AG20443 (cell line): ENCODE measurements at regions not wholly inside any gene's neighbourhood (a gene's known extent, or its start where the extent isn't known, plus 50 kb on each side); places are given as distances from the start of the nearest gene placed in this dataset.

Source experiments
- DNase-seq: peaks from one replicate; pipeline ENCODE4 v3.0.0; 2012; ENCODE audit warnings: low spot score, mixed read lengths

GRCh38 chr6:92377137-92377536 is 1042.2 kb downstream of the EPHA7 start:
- no peak for DNase-seq

GRCh38 chr6:92376691-92377090 is 1042.7 kb downstream of the EPHA7 start:
- no peak for DNase-seq

- DNase-seq, result no peak
These were observed 1047.8 kb downstream of the EPHA7 start for GRCh38 chr6:92371211-92372208.

DNA sequence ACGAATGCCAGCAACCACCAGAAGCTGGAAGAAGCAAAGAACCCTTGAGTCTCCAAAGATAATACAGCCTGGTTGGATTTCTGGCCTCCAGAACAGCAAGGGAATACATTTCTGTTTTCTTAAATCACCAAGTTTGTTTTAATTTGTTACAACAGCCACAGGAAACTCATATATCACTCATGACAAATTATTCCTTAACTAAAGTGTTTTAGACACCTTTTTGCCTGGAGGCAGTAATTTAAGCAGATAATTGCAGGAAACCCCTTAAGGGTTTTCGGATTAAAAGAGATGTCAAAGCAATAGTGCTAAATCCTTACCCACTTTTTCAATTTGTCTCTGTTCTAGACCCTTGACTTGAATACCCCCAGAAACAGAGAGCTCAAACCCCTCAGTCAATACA is 1050.0 kb downstream of the EPHA7 start:
- DNase-seq, result no peak

GRCh38 chr6:92364948-92365541 is 1054.3 kb downstream of the EPHA7 start:
- no peak for DNase-seq

DNA sequence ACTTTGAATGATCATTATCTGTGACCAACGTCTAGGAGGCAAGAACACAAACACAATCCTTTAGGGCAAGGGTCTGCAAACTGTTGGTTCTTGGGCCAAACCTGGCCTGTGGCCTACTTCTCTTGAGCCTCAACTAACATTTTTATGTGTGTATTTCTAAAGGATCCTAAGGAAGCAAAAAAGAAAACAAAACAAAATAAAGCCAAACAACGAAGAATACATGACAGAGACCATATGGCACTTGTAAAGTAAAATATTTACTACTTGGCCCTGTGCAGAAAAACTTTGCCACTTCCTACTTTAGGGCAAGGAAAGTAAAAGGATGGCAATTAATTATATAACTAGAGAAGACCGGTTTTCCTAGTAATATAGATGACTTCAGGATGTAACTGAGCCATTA is 1056.2 kb downstream of the EPHA7 start:
- DNase-seq, result no peak

DNA sequence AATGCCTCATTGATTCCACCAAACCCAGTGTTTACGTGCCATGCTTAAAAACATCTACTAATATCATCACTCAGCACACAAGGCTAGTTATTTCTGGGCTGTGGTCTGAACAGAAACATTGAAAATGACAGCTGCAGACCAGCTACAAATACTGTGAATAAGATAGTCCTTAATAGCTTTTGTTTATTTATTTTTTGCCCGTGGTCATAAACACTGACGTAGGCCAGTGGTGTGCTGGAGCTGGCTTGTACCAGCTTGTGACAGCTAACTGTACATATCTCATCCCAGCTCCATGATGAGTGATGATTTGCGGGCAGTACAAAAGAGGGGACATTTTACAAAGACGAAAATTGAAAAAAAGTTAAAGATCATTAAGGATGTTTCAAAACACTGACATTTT is 1057.0 kb downstream of the EPHA7 start:
- no peak for DNase-seq

- DNase-seq, result no peak
These were observed 1057.4 kb downstream of the EPHA7 start for GRCh38 chr6:92361990-92362389.

DNA sequence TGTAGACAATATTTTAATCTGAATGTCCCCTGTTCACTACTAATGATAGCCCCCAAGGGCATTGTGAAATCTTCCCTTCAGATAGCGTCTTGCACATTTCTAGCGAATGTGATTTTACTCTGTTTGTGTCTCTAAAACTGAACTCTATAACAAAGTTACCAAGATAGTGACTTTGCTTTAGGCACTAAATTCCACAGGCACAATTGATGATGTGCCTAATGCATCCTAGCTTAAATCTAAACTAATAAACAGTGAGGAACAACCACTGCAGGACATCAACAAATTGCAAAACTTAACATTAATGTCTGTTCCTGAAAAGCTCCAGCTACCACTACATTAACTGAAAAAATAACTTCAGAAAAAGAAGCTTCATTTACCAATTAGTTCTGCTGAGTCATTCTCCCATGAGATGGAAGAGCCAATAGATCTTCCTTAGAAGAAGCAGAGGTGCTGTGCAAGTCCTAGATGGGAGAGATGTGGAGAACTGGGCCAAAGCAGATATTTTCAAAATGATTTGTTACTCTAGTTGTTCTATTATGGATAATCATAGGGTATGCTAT is 1065.0 kb downstream of the EPHA7 start:
- no peak for DNase-seq

GRCh38 chr6:92352130-92352529 is 1067.2 kb downstream of the EPHA7 start:
- DNase-seq, result no peak

DNA sequence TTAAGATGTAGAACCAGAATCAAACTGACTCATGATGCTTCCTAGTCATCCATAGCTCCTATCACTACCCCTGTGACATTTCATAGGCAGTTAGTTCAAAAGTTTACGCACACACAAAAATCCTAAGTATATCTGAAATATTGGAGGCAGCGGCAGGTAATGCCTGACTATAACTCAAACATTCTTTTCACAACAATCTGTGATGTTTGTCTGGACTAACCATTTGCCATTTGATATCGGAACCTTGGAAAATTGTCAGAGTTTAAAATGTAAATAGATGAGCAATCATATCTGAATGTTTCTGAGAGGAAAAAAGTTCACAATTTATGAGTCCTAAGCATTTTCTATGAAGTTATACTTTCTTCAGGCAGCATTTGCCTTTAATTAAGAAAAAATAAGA is 1078.2 kb downstream of the EPHA7 start:
- DNase-seq, result no peak

- DNase-seq, result no peak
These were observed 1079.3 kb downstream of the EPHA7 start for GRCh38 chr6:92339936-92340640.

DNA sequence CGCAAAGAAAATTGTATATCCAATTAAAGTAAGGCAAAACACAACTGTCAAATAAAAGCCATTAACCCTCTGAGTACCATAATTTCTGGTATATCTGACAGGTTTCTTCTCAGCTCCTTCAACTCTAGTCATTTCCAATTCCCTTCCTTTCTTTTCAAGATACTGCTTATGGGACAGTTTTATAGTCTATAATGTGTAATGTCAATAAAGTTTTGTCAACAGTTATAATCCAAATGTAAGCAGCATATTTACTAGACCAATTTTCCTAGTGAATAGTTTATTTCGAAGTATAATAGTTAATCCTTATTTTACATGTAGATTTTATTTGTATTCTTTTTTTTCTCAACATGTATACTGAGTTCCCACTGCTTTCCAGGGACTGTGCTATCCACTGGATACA is 1081.8 kb downstream of the EPHA7 start:
- DNase-seq, result no peak

- DNase-seq, result no peak
These were observed 1090.0 kb downstream of the EPHA7 start for GRCh38 chr6:92329208-92329847.

DNA sequence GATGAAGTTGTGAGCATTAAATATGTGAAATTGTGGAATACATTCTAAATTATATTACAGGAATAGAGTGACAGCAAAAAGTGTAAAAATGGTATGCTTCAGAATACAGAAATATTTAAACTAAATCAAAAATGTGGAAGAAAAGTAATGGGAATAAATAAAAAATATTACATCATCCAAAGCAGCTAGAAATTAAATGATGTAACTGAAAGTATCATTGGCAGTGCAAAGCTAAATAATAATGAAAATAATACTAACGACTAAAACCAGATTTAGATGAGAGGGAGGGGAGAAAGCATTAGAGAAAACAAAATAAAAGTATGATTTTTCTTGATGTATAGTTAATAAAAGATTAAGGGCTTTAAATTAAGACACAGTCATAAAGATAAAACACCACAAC is 1104.0 kb downstream of the EPHA7 start:
- no peak for DNase-seq

GRCh38 chr6:92297101-92297500 is 1122.3 kb downstream of the EPHA7 start:
- no peak for DNase-seq

DNA sequence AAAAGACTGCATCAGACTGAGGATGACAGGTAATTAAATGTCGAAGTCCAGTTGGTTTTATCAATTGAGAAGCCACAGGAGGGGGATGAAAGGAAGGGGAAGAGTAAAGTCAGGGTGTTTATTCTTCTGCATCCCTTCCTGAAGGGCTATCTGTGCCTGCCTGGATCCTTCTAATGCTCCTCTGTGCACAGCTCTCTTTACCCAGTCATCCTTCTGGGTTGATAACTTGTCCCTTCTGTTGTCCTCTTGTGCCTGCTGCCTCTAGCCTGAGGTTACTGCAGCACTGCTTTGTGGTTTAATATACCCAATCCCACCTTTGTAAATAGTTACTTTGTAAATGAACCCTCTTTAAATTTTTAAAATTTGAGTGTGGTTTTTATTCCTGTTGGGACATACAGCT is 1127.3 kb downstream of the EPHA7 start:
- no peak for DNase-seq

GRCh38 chr6:92289831-92290230 is 1129.5 kb downstream of the EPHA7 start:
- no peak for DNase-seq

DNA sequence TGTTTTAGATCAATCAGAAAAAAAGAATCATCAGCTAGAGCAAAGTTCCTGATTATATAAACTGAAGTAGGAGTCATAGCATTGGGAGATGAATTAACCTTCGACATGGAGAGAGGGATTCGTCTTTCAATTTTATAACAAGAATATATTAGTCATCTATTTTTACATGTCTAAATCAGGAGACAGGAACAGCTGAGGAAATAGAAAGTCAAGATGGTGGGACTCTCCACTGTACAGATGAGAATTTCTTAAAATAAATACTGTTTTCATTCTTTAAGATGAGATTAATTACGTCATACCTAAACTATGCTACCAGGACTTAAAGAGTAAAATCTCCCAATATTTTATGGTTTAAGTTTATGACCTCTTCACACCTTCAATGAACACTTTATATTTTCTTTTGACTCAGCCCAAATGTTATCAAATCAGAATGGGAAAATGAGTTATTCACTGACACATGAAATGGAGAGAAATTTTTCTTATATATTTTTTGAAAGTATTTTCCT is 1137.7 kb downstream of the EPHA7 start:
- DNase-seq, result no peak

- DNase-seq, result no peak
These were observed 1144.2 kb downstream of the EPHA7 start for GRCh38 chr6:92275150-92275549.

- DNase-seq, result no peak
These were observed 1144.8 kb downstream of the EPHA7 start for GRCh38 chr6:92274588-92274987.

- no peak for DNase-seq
These were observed 1145.7 kb downstream of the EPHA7 start for GRCh38 chr6:92273694-92274093.
